GM23338 (cell line): ENCODE measurements at regions not wholly inside any gene's neighbourhood (a gene's known extent, or its start where the extent isn't known, plus 50 kb on each side); places are given as distances from the start of the nearest gene placed in this dataset.

Source experiments
- ATAC-seq: fragments of 200-7000 bp; cut with Tn5 transposase; 3 replicates; pipeline ENCODE4 v1.9.1; 2020
- DNase-seq: peaks from one replicate; pipeline ENCODE4 v3.0.0-alpha.2; 2015; ENCODE audit warnings: low spot score
- H2AFZ ChIP-seq: fragments of 200-600 bp; sonication (generic); 2 replicates; pipeline ENCODE4 v1.8.0; 2016; ENCODE audit warnings: antibody characterized with exemption, mild to moderate bottlenecking, moderate library complexity
- H3F3A ChIP-seq: fragments of 200-600 bp; sonication (generic); replicated peaks from 2 replicates; pipeline ENCODE4 v1.8.0; 2017; ENCODE audit warnings: antibody characterized with exemption, mixed run types, low read depth
- H3K27ac ChIP-seq: fragments of 200-600 bp; sonication (generic); 2 replicates; pipeline ENCODE4 v1.6.1; 2016; ENCODE audit warnings: low read depth
- H3K27me3 ChIP-seq: fragments of 200-600 bp; sonication (generic); 2 replicates; pipeline ENCODE4 v1.8.0; 2016; ENCODE audit warnings: mild to moderate bottlenecking, mixed run types, moderate library complexity; ENCODE audit not compliant: insufficient read depth
- H3K36me3 ChIP-seq: fragments of 200-600 bp; sonication (generic); 2 replicates; pipeline ENCODE4 v1.8.0; 2016; ENCODE audit warnings: mild to moderate bottlenecking; ENCODE audit not compliant: insufficient read depth
- H3K4me1 ChIP-seq: fragments of 200-600 bp; sonication (generic); 2 replicates; pipeline ENCODE4 v1.8.0; 2016; ENCODE audit warnings: mild to moderate bottlenecking, moderate library complexity; ENCODE audit not compliant: insufficient read depth
- H3K4me2 ChIP-seq: fragments of 200-600 bp; sonication (generic); 2 replicates; pipeline ENCODE4 v1.7.1; 2017; ENCODE audit warnings: mixed run types
- H3K4me3 ChIP-seq: fragments of 200-600 bp; sonication (generic); 2 replicates; pipeline ENCODE4 v1.6.1; 2016; ENCODE audit warnings: mixed run types
- H3K79me2 ChIP-seq: fragments of 200-600 bp; sonication (generic); replicated peaks from 2 replicates; pipeline ENCODE4 v1.8.0; 2017; ENCODE audit warnings: mild to moderate bottlenecking; ENCODE audit not compliant: insufficient read depth
- H3K9me2 ChIP-seq: fragments of 200-600 bp; sonication (generic); 2 replicates; pipeline ENCODE4 v1.8.0; 2017; ENCODE audit not compliant: insufficient read depth
- H4K20me1 ChIP-seq: fragments of 200-600 bp; sonication (generic); replicated peaks from 2 replicates; pipeline ENCODE4 v1.8.0; 2017; ENCODE audit warnings: mild to moderate bottlenecking; ENCODE audit not compliant: insufficient read depth
- H3K27ac Mint-ChIP-seq: 2 replicates; pipeline ENCODE4 v1.8.0; 2020; ENCODE audit warnings: inconsistent platforms, mild to moderate bottlenecking, moderate library complexity, mixed read lengths
- H3K27me3 Mint-ChIP-seq: 3 replicates; pipeline ENCODE4 v1.8.0; 2022; ENCODE audit warnings: low read depth, mild to moderate bottlenecking, moderate library complexity, mixed read lengths, inconsistent platforms; ENCODE audit not compliant: insufficient read depth, poor library complexity
- H3K36me3 Mint-ChIP-seq: 3 replicates; pipeline ENCODE4 v1.8.0; 2021; ENCODE audit warnings: low read depth, mild to moderate bottlenecking, inconsistent platforms, moderate library complexity, mixed read lengths
- H3K4me1 Mint-ChIP-seq: 3 replicates; pipeline ENCODE4 v1.8.0; 2020; ENCODE audit warnings: mild to moderate bottlenecking, inconsistent platforms, mixed read lengths
- H3K4me3 Mint-ChIP-seq: 3 replicates; pipeline ENCODE4 v1.8.0; 2021; ENCODE audit warnings: moderate library complexity, mild to moderate bottlenecking, inconsistent platforms, mixed read lengths
- H3K9me3 Mint-ChIP-seq: 3 replicates; pipeline ENCODE4 v1.8.0; 2020; ENCODE audit warnings: moderate library complexity, mild to moderate bottlenecking, inconsistent platforms, mixed read lengths
- JUNB ChIP-seq: IDR thresholded peaks from one replicate; pipeline ENCODE4 v1.6.1; 2016; ENCODE audit warnings: antibody characterized with exemption; ENCODE audit not compliant: unreplicated experiment
- NANOG ChIP-seq: IDR thresholded peaks from 2 replicates; pipeline ENCODE4 v1.6.1; 2016; ENCODE audit warnings: antibody characterized with exemption, borderline replicate concordance
- POLR2AphosphoS5 ChIP-seq: IDR thresholded peaks from 2 replicates; pipeline ENCODE4 v1.6.1; 2016; ENCODE audit warnings: antibody characterized with exemption, low read depth
- REST ChIP-seq: IDR thresholded peaks from one replicate; pipeline ENCODE4 v1.6.1; 2018; ENCODE audit warnings: antibody characterized with exemption; ENCODE audit not compliant: unreplicated experiment
- ZNF331 ChIP-seq: fragments of 250-450 bp; sonication (Bioruptor Pico); IDR thresholded peaks from 2 replicates; pipeline ENCODE4 v1.5.0; 2020; ENCODE audit warnings: low read depth, mild to moderate bottlenecking, moderate library complexity

- H3K27me3 Mint-ChIP-seq = peaks cover 6% of the 10 kb centered on the region
- Histone ChIP-seq H3K79me2 (no peaks in the 10 kb centered on the region), H3K4me2 (no peak overlapping the region), H3K27me3 (peaks cover 7% of the 10 kb centered on the region), H3K4me1 (peaks cover 22% of the 10 kb centered on the region), H3F3A (no peaks in the 10 kb centered on the region), H2AFZ (no peak overlapping the region), H3K36me3 (no peaks in the 10 kb centered on the region), H4K20me1 (no peaks in the 10 kb centered on the region), H3K4me3 (no peak overlapping the region), H3K27ac (no peak overlapping the region), H3K9me2 (no peaks in the 10 kb centered on the region)
- no peaks in the 10 kb centered on the region for H3K36me3 Mint-ChIP-seq
- DNase-seq = no peak
- TF ChIP-seq POLR2AphosphoS5 (no peak), REST (no peak)
- no peaks in the 10 kb centered on the region for H3K9me3 Mint-ChIP-seq
- no peak for ATAC-seq
- H3K4me3 Mint-ChIP-seq = no peak overlapping the region
- H3K27ac Mint-ChIP-seq = no peak overlapping the region
- H3K4me1 Mint-ChIP-seq = peaks cover 28% of the 10 kb centered on the region
Observed at GRCh38 chr4:140246216-140246615, 92.2 kb upstream of the MAML3 start.

- DNase-seq = no peak
- H4K20me1 ChIP-seq = no peaks in the 10 kb centered on the region
- no peak overlapping the region for H3K27ac ChIP-seq
- H3K4me3 ChIP-seq = no peak overlapping the region
- Mint-ChIP-seq H3K4me1 (peaks cover 35% of the 10 kb centered on the region), H3K27ac (no peak overlapping the region), H3K9me3 (no peaks in the 10 kb centered on the region), H3K4me3 (no peak overlapping the region), H3K27me3 (peaks cover 5% of the 10 kb centered on the region), H3K36me3 (no peaks in the 10 kb centered on the region)
- H3K79me2 ChIP-seq = no peaks in the 10 kb centered on the region
- no peak for ATAC-seq
- H3K4me1 ChIP-seq = peaks cover 20% of the 10 kb centered on the region
- TF ChIP-seq NANOG = no peak
- no peak for TF ChIP-seq JUNB
- TF ChIP-seq ZNF331 (CRISPR knock-in tag) = no peak
- TF ChIP-seq REST = no peak
- H3F3A ChIP-seq = no peaks in the 10 kb centered on the region
- no peaks in the 10 kb centered on the region for H3K9me2 ChIP-seq
- no peaks in the 10 kb centered on the region for H3K27me3 ChIP-seq
- H3K36me3 ChIP-seq = no peaks in the 10 kb centered on the region
- no peak overlapping the region for H2AFZ ChIP-seq
- no peak overlapping the region for H3K4me2 ChIP-seq
Observed at GRCh38 chr4:140244328-140244727, 90.3 kb upstream of the MAML3 start.
